ENCODE measurements at regions not wholly inside any gene's neighbourhood (a gene's known extent, or its start where the extent isn't known, plus 50 kb on each side); places are given as distances from the start of the nearest gene placed in this dataset.
A peak's percentile ranks its signal among the peaks of the same experiment; 100 is the strongest.
"Not testable (repeated sequence)": the region's sequence is repeated elsewhere in the genome, so short reads cannot be mapped to it uniquely, and the experiment has no call there.

GRCh38 chr1:102252731-102253505 is 256.2 kb upstream of the OLFM3 start:
- Histone ChIP-seq H3K27ac (ENCODE audit: low read depth, low read length) (no peak overlapping the region), H3K9me3 (ENCODE audit: control insufficient read depth in 1 of 2, low read length in 2 of 2) (no peaks in the 10 kb centered on the region), H3K4me3 (ENCODE audit: low read length in 2 of 2) (no peak overlapping the region), H3K4me1 (ENCODE audit: insufficient read depth, low read length) (no peaks in the 10 kb centered on the region), H3K36me3 (ENCODE audit: insufficient read depth, low read length) (no peaks in the 10 kb centered on the region), H3K27me3 (ENCODE audit: insufficient read depth, low read length) (no peaks in the 10 kb centered on the region)
- Mint-ChIP-seq H3K27me3 (no peaks in the 10 kb centered on the region), H3K36me3 (no peaks in the 10 kb centered on the region), H3K4me3 (no peak overlapping the region), H3K4me1 (no peaks in the 10 kb centered on the region), H3K27ac (no peak overlapping the region), H3K9me3 (peaks cover 0 to 1% (median 0%) of the 10 kb centered on the region in 8 donors)
- POLR2A ChIA-PET (ENCODE audit: partially characterized antibody), result no interaction called here
- DNase-seq, result no peak
- intact Hi-C loops (cut with micrococcal nuclease), result no loop called here
- CTCF ChIA-PET (ENCODE audit: partially characterized antibody), result no interaction called here

- Mint-ChIP-seq H3K4me1 (no peaks in the 10 kb centered on the region), H3K9me3 (peaks cover 0 to 2% (median 0%) of the 10 kb centered on the region in 8 donors), H3K36me3 (no peaks in the 10 kb centered on the region), H3K27me3 (no peaks in the 10 kb centered on the region), H3K4me3 (no peak overlapping the region), H3K27ac (no peak overlapping the region)
- Histone ChIP-seq H3K27ac (ENCODE audit: low read depth, low read length) (no peak overlapping the region), H3K27me3 (ENCODE audit: insufficient read depth, low read length) (no peaks in the 10 kb centered on the region), H3K4me3 (ENCODE audit: low read length in 2 of 2) (no peak overlapping the region), H3K4me1 (ENCODE audit: insufficient read depth, low read length) (no peaks in the 10 kb centered on the region), H3K9me3 (ENCODE audit: control insufficient read depth in 1 of 2, low read length in 2 of 2) (no peaks in the 10 kb centered on the region), H3K36me3 (ENCODE audit: insufficient read depth, low read length) (no peaks in the 10 kb centered on the region)
- ChIA-PET POLR2A (ENCODE audit: partially characterized antibody) (no interaction called here), CTCF (ENCODE audit: partially characterized antibody) (no interaction called here)
- DNase-seq, result no peak
- intact Hi-C loops (cut with micrococcal nuclease), result no loop called here
These were observed 245.0 kb upstream of the OLFM3 start for GRCh38 chr1:102241431-102242338.

- Mint-ChIP-seq H3K27me3 (no peaks in the 10 kb centered on the region), H3K36me3 (no peaks in the 10 kb centered on the region), H3K27ac (no peak overlapping the region), H3K9me3 (peaks cover 0 to 4% (median under 1%) of the 10 kb centered on the region in 8 donors), H3K4me3 (no peak overlapping the region), H3K4me1 (no peaks in the 10 kb centered on the region)
- Histone ChIP-seq H3K4me3 (ENCODE audit: low read length in 2 of 2) (no peak overlapping the region), H3K4me1 (ENCODE audit: insufficient read depth, low read length) (no peaks in the 10 kb centered on the region), H3K9me3 (ENCODE audit: control insufficient read depth in 1 of 2, low read length in 2 of 2) (no peaks in the 10 kb centered on the region), H3K27me3 (ENCODE audit: insufficient read depth, low read length) (no peaks in the 10 kb centered on the region), H3K36me3 (ENCODE audit: insufficient read depth, low read length) (no peaks in the 10 kb centered on the region), H3K27ac (ENCODE audit: low read depth, low read length) (no peak overlapping the region)
- no peak for DNase-seq
- ChIA-PET CTCF (ENCODE audit: partially characterized antibody) (no interaction called here), POLR2A (ENCODE audit: partially characterized antibody) (no interaction called here)
- intact Hi-C loops (cut with micrococcal nuclease), result no loop called here
These were observed 242.5 kb upstream of the OLFM3 start for GRCh38 chr1:102239247-102239646.

GRCh38 chr1:102234753-102235359 is 238.1 kb upstream of the OLFM3 start:
- no peak overlapping the region for H3K27ac Mint-ChIP-seq
- intact Hi-C loops (cut with micrococcal nuclease), result no loop called here

GRCh38 chr1:102219463-102219862 is 222.7 kb upstream of the OLFM3 start:
- intact Hi-C loops (cut with micrococcal nuclease), result no loop called here
- no peak for DNase-seq
- Histone ChIP-seq H3K9me3 (ENCODE audit: control insufficient read depth in 1 of 2, low read length in 2 of 2) (no peaks in the 10 kb centered on the region), H3K27ac (ENCODE audit: low read depth, low read length) (no peak overlapping the region), H3K27me3 (ENCODE audit: insufficient read depth, low read length) (no peaks in the 10 kb centered on the region), H3K4me1 (ENCODE audit: insufficient read depth, low read length) (no peaks in the 10 kb centered on the region), H3K36me3 (ENCODE audit: insufficient read depth, low read length) (no peaks in the 10 kb centered on the region), H3K4me3 (ENCODE audit: low read length in 2 of 2) (no peak overlapping the region)
- Mint-ChIP-seq H3K27ac (no peak overlapping the region), H3K27me3 (no peaks in the 10 kb centered on the region), H3K9me3 (peaks cover 0 to 7% (median 3%) of the 10 kb centered on the region in 8 donors), H3K36me3 (no peaks in the 10 kb centered on the region), H3K4me1 (no peaks in the 10 kb centered on the region), H3K4me3 (no peak overlapping the region)
- ChIA-PET CTCF (ENCODE audit: partially characterized antibody) (no interaction called here), POLR2A (ENCODE audit: partially characterized antibody) (no interaction called here)

More at GRCh38 chr1:102234753-102235359, 238.1 kb upstream of the OLFM3 start:
- no peak for DNase-seq
- Mint-ChIP-seq H3K9me3 (peaks cover 0 to 10% (median 5%) of the 10 kb centered on the region in 8 donors), H3K4me3 (no peak overlapping the region), H3K27me3 (no peaks in the 10 kb centered on the region), H3K4me1 (no peaks in the 10 kb centered on the region), H3K36me3 (no peaks in the 10 kb centered on the region)
- H3K27me3 ChIP-seq (ENCODE audit: insufficient read depth, low read length), result no peaks in the 10 kb centered on the region
- H3K4me3 ChIP-seq (ENCODE audit: low read length in 2 of 2), result no peak overlapping the region
- H3K4me1 ChIP-seq (ENCODE audit: insufficient read depth, low read length), result no peaks in the 10 kb centered on the region
- no peak overlapping the region for H3K27ac ChIP-seq (ENCODE audit: low read depth, low read length)
- no peaks in the 10 kb centered on the region for H3K36me3 ChIP-seq (ENCODE audit: insufficient read depth, low read length)
- ChIA-PET POLR2A (ENCODE audit: partially characterized antibody) (no interaction called here), CTCF (ENCODE audit: partially characterized antibody) (no interaction called here)
- H3K9me3 ChIP-seq (ENCODE audit: control insufficient read depth in 1 of 2, low read length in 2 of 2), result no peaks in the 10 kb centered on the region

- H3K4me3 ChIP-seq (ENCODE audit: low read length in 2 of 2); H3K36me3 Mint-ChIP-seq; H3K27me3 ChIP-seq (ENCODE audit: insufficient read depth, low read length); H3K27me3 Mint-ChIP-seq; H3K4me1 Mint-ChIP-seq; H3K27ac ChIP-seq (ENCODE audit: low read depth, low read length); CTCF ChIA-PET (ENCODE audit: partially characterized antibody); POLR2A ChIA-PET (ENCODE audit: partially characterized antibody); H3K9me3 ChIP-seq (ENCODE audit: control insufficient read depth in 1 of 2, low read length in 2 of 2); H3K27ac Mint-ChIP-seq; H3K36me3 ChIP-seq (ENCODE audit: insufficient read depth, low read length); H3K4me1 ChIP-seq (ENCODE audit: insufficient read depth, low read length); intact Hi-C loops (cut with micrococcal nuclease); H3K4me3 Mint-ChIP-seq: not testable (repeated sequence)
- peak in 1 of 5 donors; percentile 18 for DNase-seq
- H3K9me3 Mint-ChIP-seq, result peaks cover 0 to 13% (median 4%) of the 10 kb centered on the region in 8 donors
These were observed 214.2 kb upstream of the OLFM3 start for GRCh38 chr1:102210891-102211290.

GRCh38 chr1:102191723-102192122 is 195.0 kb upstream of the OLFM3 start:
- H3K27ac ChIP-seq (ENCODE audit: low read depth, low read length), result no peak overlapping the region
- intact Hi-C loops (cut with micrococcal nuclease), result no loop called here
- POLR2A ChIA-PET (ENCODE audit: partially characterized antibody), result no interaction called here
- H3K36me3 ChIP-seq (ENCODE audit: insufficient read depth, low read length), result no peaks in the 10 kb centered on the region
- no peak overlapping the region for H3K27ac Mint-ChIP-seq
- no peaks in the 10 kb centered on the region for H3K27me3 ChIP-seq (ENCODE audit: insufficient read depth, low read length)
- H3K4me1 Mint-ChIP-seq, result no peaks in the 10 kb centered on the region
- CTCF ChIA-PET (ENCODE audit: partially characterized antibody), result no interaction called here
- no peak overlapping the region for H3K4me3 Mint-ChIP-seq
- DNase-seq, result no peak
- no peaks in the 10 kb centered on the region for H3K9me3 ChIP-seq (ENCODE audit: control insufficient read depth in 1 of 2, low read length in 2 of 2)
- H3K36me3 Mint-ChIP-seq, result no peaks in the 10 kb centered on the region
- H3K4me1 ChIP-seq (ENCODE audit: insufficient read depth, low read length), result no peaks in the 10 kb centered on the region
- H3K9me3 Mint-ChIP-seq, result peaks cover 0 to 4% (median 1%) of the 10 kb centered on the region in 8 donors
- no peak overlapping the region for H3K4me3 ChIP-seq (ENCODE audit: low read length in 2 of 2)
- no peaks in the 10 kb centered on the region for H3K27me3 Mint-ChIP-seq
